Parathyroid adenoma (tissue), 2 donors: ENCODE measurements at regions not wholly inside any gene's neighbourhood (a gene's known extent, or its start where the extent isn't known, plus 50 kb on each side); places are given as distances from the start of the nearest gene placed in this dataset.

Experiments used
- H2AFZ ChIP-seq: fragments of 300-600 bp; sonication (generic); one replicate; pipeline ENCODE4 v1.7.0; 2017; ENCODE audit warnings: antibody characterized with exemption, mild to moderate bottlenecking
- H3K27ac ChIP-seq: fragments of 300-600 bp; sonication (generic); one replicate; pipeline ENCODE4 v1.7.0; 2017
- H3K27me3 ChIP-seq: fragments of 300-600 bp; sonication (generic); one replicate; pipeline ENCODE4 v1.7.0; 2017; ENCODE audit warnings: low read length; ENCODE audit not compliant: control insufficient read depth, insufficient read depth
- H3K36me3 ChIP-seq: fragments of 300-600 bp; sonication (generic); one replicate; pipeline ENCODE4 v1.7.0; 2017; ENCODE audit warnings: low read length; ENCODE audit not compliant: control insufficient read depth, insufficient read depth
- H3K4me1 ChIP-seq: fragments of 300-600 bp; sonication (generic); one replicate; pipeline ENCODE4 v1.7.0; 2017; ENCODE audit warnings: control low read depth
- H3K4me2 ChIP-seq: fragments of 300-600 bp; sonication (generic); one replicate; pipeline ENCODE4 v1.7.0; 2017; ENCODE audit warnings: low read length
- H3K4me3 ChIP-seq: fragments of 300-600 bp; sonication (generic); one replicate; pipeline ENCODE4 v1.7.0; 2017; ENCODE audit warnings: low read depth, low read length
- H3K79me2 ChIP-seq: fragments of 300-600 bp; sonication (generic); one replicate; pipeline ENCODE4 v1.7.0; 2017; ENCODE audit warnings: control low read depth
- H3K9ac ChIP-seq: fragments of 300-600 bp; sonication (generic); one replicate; pipeline ENCODE4 v1.7.0; 2017; ENCODE audit warnings: mild to moderate bottlenecking
- H3K9me3 ChIP-seq: fragments of 300-600 bp; sonication (generic); one replicate; pipeline ENCODE4 v1.7.0; 2017; ENCODE audit warnings: low read length; ENCODE audit not compliant: control insufficient read depth
- CTCF ChIP-seq: fragments of 300-600 bp; sonication (generic); IDR thresholded peaks from one replicate; pipeline ENCODE4 v1.7.0; 2017; ENCODE audit warnings: antibody characterized with exemption, mild to moderate bottlenecking
- donor health status: primary hyperparathyroidism.

GRCh38 chr7:86207740-86208139 is 436.0 kb upstream of the GRM3 start:
- Histone ChIP-seq H3K4me2 (no peak overlapping the region), H3K79me2 (no peaks in the 10 kb centered on the region), H3K4me3 (no peak overlapping the region), H3K27ac (no peak overlapping the region), H3K9ac (no peak overlapping the region), H3K4me1 (no peaks in the 10 kb centered on the region), H3K9me3 (no peaks in the 10 kb centered on the region), H3K27me3 (no peaks in the 10 kb centered on the region), H2AFZ (no peak overlapping the region), H3K36me3 (no peaks in the 10 kb centered on the region)
- TF ChIP-seq CTCF: no peak

- Histone ChIP-seq H3K9ac (no peak overlapping the region), H3K27ac (no peak overlapping the region), H2AFZ (no peak overlapping the region), H3K36me3 (no peaks in the 10 kb centered on the region), H3K79me2 (no peaks in the 10 kb centered on the region), H3K9me3 (no peaks in the 10 kb centered on the region), H3K4me3 (no peak overlapping the region), H3K4me1 (no peaks in the 10 kb centered on the region), H3K27me3 (no peaks in the 10 kb centered on the region), H3K4me2 (no peak overlapping the region)
- no peak for TF ChIP-seq CTCF
Observed at GRCh38 chr7:86202833-86203232, 440.9 kb upstream of the GRM3 start.

- Histone ChIP-seq H3K79me2 (no peaks in the 10 kb centered on the region), H3K27ac (no peak overlapping the region), H3K4me2 (no peak overlapping the region), H3K9me3 (no peaks in the 10 kb centered on the region), H3K27me3 (no peaks in the 10 kb centered on the region), H3K9ac (no peak overlapping the region), H3K4me1 (no peaks in the 10 kb centered on the region), H2AFZ (no peak overlapping the region), H3K4me3 (no peak overlapping the region), H3K36me3 (no peaks in the 10 kb centered on the region)
- no peak for TF ChIP-seq CTCF
Observed at GRCh38 chr7:86201767-86202166, 441.9 kb upstream of the GRM3 start.

- no peak overlapping the region for H3K4me2 ChIP-seq
- no peak overlapping the region for H3K9ac ChIP-seq
- no peak overlapping the region for H2AFZ ChIP-seq
- H3K36me3 ChIP-seq: no peaks in the 10 kb centered on the region
- no peaks in the 10 kb centered on the region for H3K9me3 ChIP-seq
- H3K4me3 ChIP-seq: no peak overlapping the region
- no peaks in the 10 kb centered on the region for H3K27me3 ChIP-seq
- no peak for TF ChIP-seq CTCF
- no peak overlapping the region for H3K27ac ChIP-seq
- no peaks in the 10 kb centered on the region for H3K79me2 ChIP-seq
- H3K4me1 ChIP-seq: no peaks in the 10 kb centered on the region
Observed at GRCh38 chr7:86199881-86200614, 443.7 kb upstream of the GRM3 start.

GRCh38 chr7:86190351-86190750 is 453.4 kb upstream of the GRM3 start:
- no peaks in the 10 kb centered on the region for H3K9me3 ChIP-seq
- H3K9ac ChIP-seq: no peak overlapping the region
- H3K4me1 ChIP-seq: no peaks in the 10 kb centered on the region
- no peak overlapping the region for H3K4me2 ChIP-seq
- TF ChIP-seq CTCF: no peak
- no peak overlapping the region for H3K4me3 ChIP-seq
- no peaks in the 10 kb centered on the region for H3K27me3 ChIP-seq
- H2AFZ ChIP-seq: no peak overlapping the region
- H3K36me3 ChIP-seq: no peaks in the 10 kb centered on the region
- H3K27ac ChIP-seq: no peak overlapping the region
- H3K79me2 ChIP-seq: no peaks in the 10 kb centered on the region
